PC-9 (cell line): ENCODE measurements at regions not wholly inside any gene's neighbourhood (a gene's known extent, or its start where the extent isn't known, plus 50 kb on each side); places are given as distances from the start of the nearest gene placed in this dataset.

Experiments
- EZH2 ChIP-seq: fragments of 200-600 bp; sonication (generic); IDR thresholded peaks from 2 replicates; pipeline ENCODE4 v1.8.0; 2017; ENCODE audit warnings: antibody characterized with exemption, low read depth
- TF ChIP-seq, protein P1 (sequence below): fragments of 200-600 bp; sonication (generic); conservative IDR thresholded peaks from 2 replicates; pipeline ENCODE4 v1.6.1; 2017; ENCODE audit warnings: mixed run types, antibody characterized with exemption, mild to moderate bottlenecking, moderate library complexity

- TF ChIP-seq, protein P1, sequence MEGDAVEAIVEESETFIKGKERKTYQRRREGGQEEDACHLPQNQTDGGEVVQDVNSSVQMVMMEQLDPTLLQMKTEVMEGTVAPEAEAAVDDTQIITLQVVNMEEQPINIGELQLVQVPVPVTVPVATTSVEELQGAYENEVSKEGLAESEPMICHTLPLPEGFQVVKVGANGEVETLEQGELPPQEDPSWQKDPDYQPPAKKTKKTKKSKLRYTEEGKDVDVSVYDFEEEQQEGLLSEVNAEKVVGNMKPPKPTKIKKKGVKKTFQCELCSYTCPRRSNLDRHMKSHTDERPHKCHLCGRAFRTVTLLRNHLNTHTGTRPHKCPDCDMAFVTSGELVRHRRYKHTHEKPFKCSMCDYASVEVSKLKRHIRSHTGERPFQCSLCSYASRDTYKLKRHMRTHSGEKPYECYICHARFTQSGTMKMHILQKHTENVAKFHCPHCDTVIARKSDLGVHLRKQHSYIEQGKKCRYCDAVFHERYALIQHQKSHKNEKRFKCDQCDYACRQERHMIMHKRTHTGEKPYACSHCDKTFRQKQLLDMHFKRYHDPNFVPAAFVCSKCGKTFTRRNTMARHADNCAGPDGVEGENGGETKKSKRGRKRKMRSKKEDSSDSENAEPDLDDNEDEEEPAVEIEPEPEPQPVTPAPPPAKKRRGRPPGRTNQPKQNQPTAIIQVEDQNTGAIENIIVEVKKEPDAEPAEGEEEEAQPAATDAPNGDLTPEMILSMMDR: no peak
- no peak for TF ChIP-seq EZH2
Measured at GRCh38 chr5:91632871-91633270, 249.8 kb upstream of the ARRDC3 start.
